Mononuclear cell (primary cell): ENCODE measurements at regions not wholly inside any gene's neighbourhood (a gene's known extent, or its start where the extent isn't known, plus 50 kb on each side); places are given as distances from the start of the nearest gene placed in this dataset.
"Not testable (repeated sequence)": the region's sequence is repeated elsewhere in the genome, so short reads cannot be mapped to it uniquely, and the experiment has no call there.

Experiments
- H3K27me3 ChIP-seq: 2 replicates; pipeline ENCODE4 v1.6.0; 2011; ENCODE audit warnings: low read length, control low read depth; ENCODE audit not compliant: insufficient read depth
- H3K4me1 ChIP-seq: 2 replicates; pipeline ENCODE4 v1.5.1; 2011; ENCODE audit warnings: mild to moderate bottlenecking, low read length, control low read depth; ENCODE audit not compliant: insufficient read depth
- H3K4me3 ChIP-seq: 2 replicates; pipeline ENCODE4 v1.5.1; 2011; ENCODE audit warnings: mild to moderate bottlenecking, low read length, moderate library complexity
- H3K9me3 ChIP-seq: 2 replicates; pipeline ENCODE4 v1.5.1; 2011; ENCODE audit warnings: low read depth, mild to moderate bottlenecking, control low read depth, low read length

GRCh38 chr21:38628349-38628748 lies 130.1 kb upstream of the ERG start:
- Histone ChIP-seq H3K4me3 (no peak overlapping the region), H3K4me1 (no peaks in the 10 kb centered on the region), H3K27me3 (no peaks in the 10 kb centered on the region), H3K9me3 (no peaks in the 10 kb centered on the region)

- no peaks in the 10 kb centered on the region for H3K9me3 ChIP-seq
- H3K4me1 ChIP-seq: no peaks in the 10 kb centered on the region
- no peak overlapping the region for H3K4me3 ChIP-seq
- no peaks in the 10 kb centered on the region for H3K27me3 ChIP-seq
Measured at GRCh38 chr21:38631206-38631605, 132.9 kb upstream of the ERG start.

- Histone ChIP-seq H3K4me3 (no peak overlapping the region), H3K27me3 (no peaks in the 10 kb centered on the region), H3K4me1 (no peaks in the 10 kb centered on the region), H3K9me3 (no peaks in the 10 kb centered on the region)
Measured at GRCh38 chr21:38631676-38632075, 133.4 kb upstream of the ERG start.

GRCh38 chr21:38637161-38637560 lies 138.9 kb upstream of the ERG start:
- H3K4me3 ChIP-seq: no peak overlapping the region
- no peaks in the 10 kb centered on the region for H3K9me3 ChIP-seq
- peaks cover 3% of the 10 kb centered on the region for H3K4me1 ChIP-seq
- no peaks in the 10 kb centered on the region for H3K27me3 ChIP-seq

GRCh38 chr21:38639571-38640354 lies 141.5 kb upstream of the ERG start:
- H3K4me1 ChIP-seq: peaks cover 3% of the 10 kb centered on the region
- H3K4me3 ChIP-seq: no peak overlapping the region
- H3K9me3 ChIP-seq: no peaks in the 10 kb centered on the region
- H3K27me3 ChIP-seq: no peaks in the 10 kb centered on the region

- not testable (repeated sequence) for H3K4me3 ChIP-seq, H3K27me3 ChIP-seq, H3K9me3 ChIP-seq, H3K4me1 ChIP-seq
Measured at GRCh38 chr21:38640355-38640742, 142.1 kb upstream of the ERG start.

- Histone ChIP-seq H3K27me3 (no peaks in the 10 kb centered on the region), H3K9me3 (no peaks in the 10 kb centered on the region), H3K4me3 (no peak overlapping the region), H3K4me1 (peaks cover 3% of the 10 kb centered on the region)
Measured at GRCh38 chr21:38643404-38644023, 145.2 kb upstream of the ERG start.

- no peaks in the 10 kb centered on the region for H3K4me1 ChIP-seq
- no peak overlapping the region for H3K4me3 ChIP-seq
- H3K9me3 ChIP-seq: no peaks in the 10 kb centered on the region
- H3K27me3 ChIP-seq: no peaks in the 10 kb centered on the region
Measured at GRCh38 chr21:38645282-38645681, 147.0 kb upstream of the ERG start.

GRCh38 chr21:38646213-38646837 lies 148.0 kb upstream of the ERG start:
- no peak overlapping the region for H3K4me3 ChIP-seq
- H3K4me1 ChIP-seq: no peaks in the 10 kb centered on the region
- H3K27me3 ChIP-seq: no peaks in the 10 kb centered on the region
- H3K9me3 ChIP-seq: no peaks in the 10 kb centered on the region

GRCh38 chr21:38649120-38649519 lies 150.8 kb upstream of the ERG start:
- Histone ChIP-seq H3K4me3 (no peak overlapping the region), H3K4me1 (no peaks in the 10 kb centered on the region), H3K9me3 (no peaks in the 10 kb centered on the region), H3K27me3 (no peaks in the 10 kb centered on the region)

- Histone ChIP-seq H3K27me3 (peaks cover 3% of the 10 kb centered on the region), H3K9me3 (no peaks in the 10 kb centered on the region), H3K4me1 (no peaks in the 10 kb centered on the region), H3K4me3 (no peak overlapping the region)
Measured at GRCh38 chr21:38651570-38651969, 153.3 kb upstream of the ERG start.

GRCh38 chr21:38652396-38652795 lies 153.3 kb upstream of the ETS2 start:
- H3K4me1 ChIP-seq: no peaks in the 10 kb centered on the region
- H3K9me3 ChIP-seq: no peaks in the 10 kb centered on the region
- no peak overlapping the region for H3K4me3 ChIP-seq
- peaks cover 3% of the 10 kb centered on the region for H3K27me3 ChIP-seq

- no peak overlapping the region for H3K4me3 ChIP-seq
- H3K27me3 ChIP-seq: peaks cover 22% of the 10 kb centered on the region
- no peaks in the 10 kb centered on the region for H3K4me1 ChIP-seq
- no peaks in the 10 kb centered on the region for H3K9me3 ChIP-seq
Measured at GRCh38 chr21:38654580-38654979, 151.1 kb upstream of the ETS2 start.

GRCh38 chr21:38658511-38658910 lies 147.2 kb upstream of the ETS2 start:
- Histone ChIP-seq H3K27me3 (peaks cover 48% of the 10 kb centered on the region), H3K4me1 (peaks cover 19% of the 10 kb centered on the region), H3K9me3 (no peaks in the 10 kb centered on the region), H3K4me3 (no peak overlapping the region)

- Histone ChIP-seq H3K27me3 (peaks cover 51% of the 10 kb centered on the region), H3K9me3 (no peaks in the 10 kb centered on the region), H3K4me1 (peaks cover 19% of the 10 kb centered on the region), H3K4me3 (no peak overlapping the region)
Measured at GRCh38 chr21:38659936-38660332, 145.8 kb upstream of the ETS2 start.
